SK-N-SH (cell line): ENCODE measurements at regions not wholly inside any gene's neighbourhood (a gene's known extent, or its start where the extent isn't known, plus 50 kb on each side); places are given as distances from the start of the nearest gene placed in this dataset.

ENCODE experiments used
- CTCF ChIA-PET: fragments of 300-600, 350-600 bp; formaldehyde crosslinking; extraction: SDS; loops from one replicate; lab custom pipeline; 2021; lab: Yijun Ruan, JAX
- POLR2A ChIA-PET: fragments of 350-600 bp; sonication (Branson Sonifier 250); formaldehyde crosslinking; extraction: SDS; loops from one replicate; lab custom pipeline; 2020; ENCODE audit warnings: antibody characterized with exemption, inconsistent platforms; lab: Yijun Ruan, JAX
- DNase-seq: peaks from one replicate; pipeline ENCODE4 v3.0.0; 2012
- H2AFZ ChIP-seq: fragments of 200-600 bp; sonication (generic); 2 replicates; pipeline ENCODE4 v1.8.1; 2016; ENCODE audit warnings: antibody characterized with exemption, mild to moderate bottlenecking, low read depth
- H3F3A ChIP-seq: fragments of 200-600 bp; sonication (generic); replicated peaks from 2 replicates; pipeline ENCODE3; 2016; ENCODE audit warnings: antibody characterized with exemption, mild to moderate bottlenecking; ENCODE audit not compliant: insufficient read depth
- H3K27ac ChIP-seq, 2 experiments: fragments of 200-500 bp in 1 of 2; fragments of 200-600 bp in 1 of 2; sonication (Bioruptor generic) in 1 of 2; sonication (generic), shearing (Covaris generic) in 1 of 2; 2 replicates each; pipeline versions ENCODE4 v1.5.1 to v1.6.1; 2014 to 2016; ENCODE audit warnings: low read depth in 2 of 2, inconsistent platforms in 1 of 2, low read length in 1 of 2, mild to moderate bottlenecking in 1 of 2, mixed read lengths in 1 of 2
- H3K27me3 ChIP-seq: fragments of 200-600 bp; sonication (generic), shearing (Covaris generic); 2 replicates; pipeline ENCODE4 v1.6.1; 2016; ENCODE audit warnings: mixed run types; ENCODE audit not compliant: insufficient read depth
- H3K36me3 ChIP-seq, 2 experiments: fragments of 200-500 bp in 1 of 2; fragments of 200-600 bp in 1 of 2; sonication (Bioruptor generic) in 1 of 2; sonication (generic) in 1 of 2; replicated peaks in 1 of 2; 2 replicates each; pipeline versions ENCODE3 to v1.5.1; 2014 to 2016; ENCODE audit warnings: low read length in 1 of 2, mild to moderate bottlenecking in 1 of 2; ENCODE audit not compliant: insufficient read depth in 2 of 2, control insufficient read depth in 1 of 2
- H3K4me1 ChIP-seq, 2 experiments: fragments of 200-500 bp in 1 of 2; fragments of 200-600 bp in 1 of 2; sonication (Bioruptor generic) in 1 of 2; sonication (generic), shearing (Covaris generic) in 1 of 2; 2 replicates each; pipeline versions ENCODE4 v1.5.1 to v1.6.1; 2014 to 2016; ENCODE audit warnings: low read depth in 1 of 2, low read length in 1 of 2, mixed run types in 1 of 2; ENCODE audit not compliant: insufficient read depth in 2 of 2, control insufficient read depth in 1 of 2
- H3K4me2 ChIP-seq: fragments of 200-600 bp; sonication (generic), shearing (Covaris generic); 2 replicates; pipeline ENCODE4 v1.6.1; 2017; ENCODE audit warnings: mixed run types
- H3K4me3 ChIP-seq, 2 experiments: fragments of 200-500 bp in 1 of 2; fragments of 200-600 bp in 1 of 2; sonication (Bioruptor generic) in 1 of 2; sonication (generic), shearing (Covaris generic) in 1 of 2; 2 replicates each; pipeline versions ENCODE4 v1.5.1 to v1.8.1; 2014 to 2016; ENCODE audit warnings: low read depth in 2 of 2, inconsistent platforms in 1 of 2, low read length in 1 of 2, mild to moderate bottlenecking in 1 of 2, mixed read lengths in 1 of 2, moderate library complexity in 1 of 2
- H3K79me2 ChIP-seq: fragments of 200-600 bp; sonication (generic); 2 replicates; pipeline ENCODE4 v1.8.1; 2017; ENCODE audit warnings: mild to moderate bottlenecking; ENCODE audit not compliant: insufficient read depth
- H3K9ac ChIP-seq: fragments of 200-600 bp; sonication (generic); 2 replicates; pipeline ENCODE4 v1.6.1; 2017; ENCODE audit warnings: mixed run types
- H3K9me2 ChIP-seq: fragments of 200-600 bp; sonication (generic); 2 replicates; pipeline ENCODE4 v1.6.1; 2017; ENCODE audit warnings: mixed run types
- H3K9me3 ChIP-seq: fragments of 200-600 bp; sonication (generic); 2 replicates; pipeline ENCODE4 v1.6.1; 2017; ENCODE audit warnings: mixed run types, mild to moderate bottlenecking, moderate library complexity
- H4K20me1 ChIP-seq: fragments of 200-600 bp; sonication (generic); 2 replicates; pipeline ENCODE4 v1.6.1; 2017; ENCODE audit warnings: mild to moderate bottlenecking, mixed run types; ENCODE audit not compliant: insufficient read depth
- CHD2 ChIP-seq: fragments of 150-350 bp; IDR thresholded peaks from 2 replicates; pipeline ENCODE4 v1.6.1; 2018; ENCODE audit warnings: low read length; ENCODE audit not compliant: partially characterized antibody
- NFIC ChIP-seq: IDR thresholded peaks from 2 replicates; pipeline ENCODE4 v1.4.0; 2012; ENCODE audit warnings: borderline replicate concordance
- POLR2AphosphoS5 ChIP-seq: IDR thresholded peaks from 2 replicates; pipeline ENCODE4 v1.6.1; 2012; ENCODE audit warnings: low read depth, low read length
- RCOR1 ChIP-seq: fragments of 150-350 bp; IDR thresholded peaks from 2 replicates; pipeline ENCODE4 v1.6.1; 2017; ENCODE audit warnings: antibody characterized with exemption, low read length
- REST ChIP-seq: IDR thresholded peaks from 2 replicates; pipeline ENCODE4 v1.6.1; 2012; ENCODE audit warnings: mild to moderate bottlenecking, low read depth, low read length, moderate library complexity
- TEAD4 ChIP-seq: IDR thresholded peaks from 2 replicates; pipeline ENCODE4 v1.4.0; 2012; ENCODE audit warnings: mild to moderate bottlenecking, borderline replicate concordance; ENCODE audit not compliant: insufficient read depth
- ZBTB33 ChIP-seq: IDR thresholded peaks from 2 replicates; pipeline ENCODE4 v1.4.0; 2012; ENCODE audit warnings: low read depth, borderline replicate concordance
- WGBS: methylation state at CpG from one replicate; pipeline ENCODE4 v1.1.6; 2017; ENCODE audit warnings: low lambda C conversion rate; 5-methylcytosine and 5-hydroxymethylcytosine counted together

GRCh38 chr5:17356551-17356950 is 139.1 kb downstream of the BASP1 start:
- WGBS = 29% methylated on average over 1 of the region's 1 CpG
- Histone ChIP-seq H3F3A (no peaks in the 10 kb centered on the region), H3K4me1 (no peaks in the 10 kb centered on the region), H2AFZ (no peak overlapping the region), H3K4me2 (no peak overlapping the region), H3K4me3 (no peak overlapping the region), H3K27ac (no peak overlapping the region), H3K79me2 (no peaks in the 10 kb centered on the region), H3K36me3 (no peaks in the 10 kb centered on the region), H3K9ac (no peak overlapping the region), H3K27me3 (no peaks in the 10 kb centered on the region), H3K9me2 (no peaks in the 10 kb centered on the region), H4K20me1 (no peaks in the 10 kb centered on the region), H3K9me3 (no peaks in the 10 kb centered on the region)
- DNase-seq = no peak
- TF ChIP-seq CHD2 (no peak), RCOR1 (no peak), TEAD4 (no peak)
- CTCF ChIA-PET = no interaction called here
- POLR2A ChIA-PET = no interaction called here

- no peak overlapping the region for H3K4me3 ChIP-seq
- CTCF ChIA-PET = no interaction called here
- 75% methylated on average over 3 of the region's 3 CpGs for WGBS
Observed at GRCh38 chr5:17357504-17357903, 140.1 kb downstream of the BASP1 start.

GRCh38 chr5:17358031-17358430 is 140.0 kb upstream of the TAF11L2 start:
- no peaks in the 10 kb centered on the region for H3K9me2 ChIP-seq
- H2AFZ ChIP-seq = no peak overlapping the region
- H3K4me2 ChIP-seq = no peak overlapping the region
- no peaks in the 10 kb centered on the region for H3K9me3 ChIP-seq
- POLR2A ChIA-PET = no interaction called here
- no peaks in the 10 kb centered on the region for H3K4me1 ChIP-seq
- CTCF ChIA-PET = no interaction called here
- H3K4me3 ChIP-seq = no peak overlapping the region
- H3K36me3 ChIP-seq = no peaks in the 10 kb centered on the region
- WGBS = 68% methylated on average over 3 of the region's 3 CpGs
- no peaks in the 10 kb centered on the region for H3K27me3 ChIP-seq
- H3K27ac ChIP-seq = no peak overlapping the region
- no peak overlapping the region for H3K9ac ChIP-seq
- no peak for TF ChIP-seq REST
- no peak for TF ChIP-seq ZBTB33
- no peaks in the 10 kb centered on the region for H4K20me1 ChIP-seq
- H3K79me2 ChIP-seq = no peaks in the 10 kb centered on the region
- H3F3A ChIP-seq = no peaks in the 10 kb centered on the region
- no peak for DNase-seq

More at GRCh38 chr5:17357504-17357903, 140.1 kb downstream of the BASP1 start:
- Histone ChIP-seq H3K4me1 (no peaks in the 10 kb centered on the region), H3K9me2 (no peaks in the 10 kb centered on the region), H4K20me1 (no peaks in the 10 kb centered on the region), H3K27ac (no peak overlapping the region), H3K36me3 (no peaks in the 10 kb centered on the region), H3K4me2 (no peak overlapping the region), H3K27me3 (no peaks in the 10 kb centered on the region), H3K9ac (no peak overlapping the region), H2AFZ (no peak overlapping the region), H3F3A (no peaks in the 10 kb centered on the region), H3K79me2 (no peaks in the 10 kb centered on the region), H3K9me3 (no peaks in the 10 kb centered on the region)
- TF ChIP-seq NFIC (no peak), POLR2AphosphoS5 (no peak)
- no peak for DNase-seq
- POLR2A ChIA-PET = no interaction called here
